Uterus (tissue), 2 donors: ENCODE measurements at regions not wholly inside any gene's neighbourhood (a gene's known extent, or its start where the extent isn't known, plus 50 kb on each side); places are given as distances from the start of the nearest gene placed in this dataset.

Experiments used
- POLR2A ChIP-seq, 2 donors: fragments of 450-650 bp; IDR thresholded peaks; one replicate each; pipeline ENCODE4 v1.6.1; 2016; ENCODE audit warnings: antibody characterized with exemption in 2 of 2, mild to moderate bottlenecking in 1 of 2, moderate library complexity in 1 of 2
- TF ChIP-seq, protein P1 (sequence below), 4 experiments: fragments of 200-600 bp in 2 of 4; fragments of 450-650 bp in 2 of 4; sonication (generic) in 2 of 4; IDR thresholded peaks; one replicate each; pipeline ENCODE4 v1.5.1; 2016 to 2019; ENCODE audit warnings: antibody characterized with exemption in 4 of 4, mild to moderate bottlenecking in 2 of 4, moderate library complexity in 1 of 4

GRCh38 chr5:4876804-4877203, 263.3 kb upstream of the ADAMTS16 start:
- TF ChIP-seq, protein P1, sequence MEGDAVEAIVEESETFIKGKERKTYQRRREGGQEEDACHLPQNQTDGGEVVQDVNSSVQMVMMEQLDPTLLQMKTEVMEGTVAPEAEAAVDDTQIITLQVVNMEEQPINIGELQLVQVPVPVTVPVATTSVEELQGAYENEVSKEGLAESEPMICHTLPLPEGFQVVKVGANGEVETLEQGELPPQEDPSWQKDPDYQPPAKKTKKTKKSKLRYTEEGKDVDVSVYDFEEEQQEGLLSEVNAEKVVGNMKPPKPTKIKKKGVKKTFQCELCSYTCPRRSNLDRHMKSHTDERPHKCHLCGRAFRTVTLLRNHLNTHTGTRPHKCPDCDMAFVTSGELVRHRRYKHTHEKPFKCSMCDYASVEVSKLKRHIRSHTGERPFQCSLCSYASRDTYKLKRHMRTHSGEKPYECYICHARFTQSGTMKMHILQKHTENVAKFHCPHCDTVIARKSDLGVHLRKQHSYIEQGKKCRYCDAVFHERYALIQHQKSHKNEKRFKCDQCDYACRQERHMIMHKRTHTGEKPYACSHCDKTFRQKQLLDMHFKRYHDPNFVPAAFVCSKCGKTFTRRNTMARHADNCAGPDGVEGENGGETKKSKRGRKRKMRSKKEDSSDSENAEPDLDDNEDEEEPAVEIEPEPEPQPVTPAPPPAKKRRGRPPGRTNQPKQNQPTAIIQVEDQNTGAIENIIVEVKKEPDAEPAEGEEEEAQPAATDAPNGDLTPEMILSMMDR (IDR thresholded peaks at IDR 0.05), result no peak
- no peak for TF ChIP-seq POLR2A (IDR thresholded peaks at IDR 0.05)
